GM23338 (cell line): ENCODE measurements at regions not wholly inside any gene's neighbourhood (a gene's known extent, or its start where the extent isn't known, plus 50 kb on each side); places are given as distances from the start of the nearest gene placed in this dataset.

ENCODE experiments used
- ATAC-seq: fragments of 200-7000 bp; cut with Tn5 transposase; 3 replicates; pipeline ENCODE4 v1.9.1; 2020
- DNase-seq: peaks from one replicate; pipeline ENCODE4 v3.0.0-alpha.2; 2015; ENCODE audit warnings: low spot score
- H2AFZ ChIP-seq: fragments of 200-600 bp; sonication (generic); 2 replicates; pipeline ENCODE4 v1.8.0; 2016; ENCODE audit warnings: antibody characterized with exemption, mild to moderate bottlenecking, moderate library complexity
- H3F3A ChIP-seq: fragments of 200-600 bp; sonication (generic); replicated peaks from 2 replicates; pipeline ENCODE4 v1.8.0; 2017; ENCODE audit warnings: antibody characterized with exemption, mixed run types, low read depth
- H3K27ac ChIP-seq: fragments of 200-600 bp; sonication (generic); 2 replicates; pipeline ENCODE4 v1.6.1; 2016; ENCODE audit warnings: low read depth
- H3K27me3 ChIP-seq: fragments of 200-600 bp; sonication (generic); 2 replicates; pipeline ENCODE4 v1.8.0; 2016; ENCODE audit warnings: mild to moderate bottlenecking, mixed run types, moderate library complexity; ENCODE audit not compliant: insufficient read depth
- H3K36me3 ChIP-seq: fragments of 200-600 bp; sonication (generic); 2 replicates; pipeline ENCODE4 v1.8.0; 2016; ENCODE audit warnings: mild to moderate bottlenecking; ENCODE audit not compliant: insufficient read depth
- H3K4me1 ChIP-seq: fragments of 200-600 bp; sonication (generic); 2 replicates; pipeline ENCODE4 v1.8.0; 2016; ENCODE audit warnings: mild to moderate bottlenecking, moderate library complexity; ENCODE audit not compliant: insufficient read depth
- H3K4me2 ChIP-seq: fragments of 200-600 bp; sonication (generic); 2 replicates; pipeline ENCODE4 v1.7.1; 2017; ENCODE audit warnings: mixed run types
- H3K4me3 ChIP-seq: fragments of 200-600 bp; sonication (generic); 2 replicates; pipeline ENCODE4 v1.6.1; 2016; ENCODE audit warnings: mixed run types
- H3K79me2 ChIP-seq: fragments of 200-600 bp; sonication (generic); replicated peaks from 2 replicates; pipeline ENCODE4 v1.8.0; 2017; ENCODE audit warnings: mild to moderate bottlenecking; ENCODE audit not compliant: insufficient read depth
- H3K9me2 ChIP-seq: fragments of 200-600 bp; sonication (generic); 2 replicates; pipeline ENCODE4 v1.8.0; 2017; ENCODE audit not compliant: insufficient read depth
- H4K20me1 ChIP-seq: fragments of 200-600 bp; sonication (generic); replicated peaks from 2 replicates; pipeline ENCODE4 v1.8.0; 2017; ENCODE audit warnings: mild to moderate bottlenecking; ENCODE audit not compliant: insufficient read depth
- H3K27ac Mint-ChIP-seq: 2 replicates; pipeline ENCODE4 v1.8.0; 2020; ENCODE audit warnings: inconsistent platforms, mild to moderate bottlenecking, moderate library complexity, mixed read lengths
- H3K27me3 Mint-ChIP-seq: 3 replicates; pipeline ENCODE4 v1.8.0; 2022; ENCODE audit warnings: low read depth, mild to moderate bottlenecking, moderate library complexity, mixed read lengths, inconsistent platforms; ENCODE audit not compliant: insufficient read depth, poor library complexity
- H3K36me3 Mint-ChIP-seq: 3 replicates; pipeline ENCODE4 v1.8.0; 2021; ENCODE audit warnings: low read depth, mild to moderate bottlenecking, inconsistent platforms, moderate library complexity, mixed read lengths
- H3K4me1 Mint-ChIP-seq: 3 replicates; pipeline ENCODE4 v1.8.0; 2020; ENCODE audit warnings: mild to moderate bottlenecking, inconsistent platforms, mixed read lengths
- H3K4me3 Mint-ChIP-seq: 3 replicates; pipeline ENCODE4 v1.8.0; 2021; ENCODE audit warnings: moderate library complexity, mild to moderate bottlenecking, inconsistent platforms, mixed read lengths
- H3K9me3 Mint-ChIP-seq: 3 replicates; pipeline ENCODE4 v1.8.0; 2020; ENCODE audit warnings: moderate library complexity, mild to moderate bottlenecking, inconsistent platforms, mixed read lengths
- CREB1 ChIP-seq: fragments of 250-450 bp; sonication (Bioruptor Pico); IDR thresholded peaks from 2 replicates; pipeline ENCODE4 v1.5.0; 2020; ENCODE audit warnings: low read depth, mild to moderate bottlenecking, moderate library complexity
- JUNB ChIP-seq: IDR thresholded peaks from one replicate; pipeline ENCODE4 v1.6.1; 2016; ENCODE audit warnings: antibody characterized with exemption; ENCODE audit not compliant: unreplicated experiment
- NANOG ChIP-seq: IDR thresholded peaks from 2 replicates; pipeline ENCODE4 v1.6.1; 2016; ENCODE audit warnings: antibody characterized with exemption, borderline replicate concordance
- STAT1 ChIP-seq: IDR thresholded peaks from one replicate; pipeline ENCODE4 v1.6.1; 2016; ENCODE audit warnings: antibody characterized with exemption; ENCODE audit not compliant: unreplicated experiment
- ZNF114 ChIP-seq: fragments of 250-450 bp; sonication (Bioruptor Pico); IDR thresholded peaks from 2 replicates; pipeline ENCODE4 v1.5.0; 2020; ENCODE audit warnings: mild to moderate bottlenecking, moderate library complexity
- ZNF331 ChIP-seq: fragments of 250-450 bp; sonication (Bioruptor Pico); IDR thresholded peaks from 2 replicates; pipeline ENCODE4 v1.5.0; 2020; ENCODE audit warnings: low read depth, mild to moderate bottlenecking, moderate library complexity
- TF ChIP-seq, protein P1 (sequence below): fragments of 250-450 bp; sonication (Bioruptor Pico); IDR thresholded peaks from 2 replicates; pipeline ENCODE4 v1.5.0; 2020; ENCODE audit warnings: mild to moderate bottlenecking, moderate library complexity
- TF ChIP-seq, protein P2 (sequence below), 2 experiments: fragments of 200-600 bp in 1 of 2; sonication (generic) in 1 of 2; conservative IDR thresholded peaks; 2 replicates each; pipeline versions ENCODE4 v1.5.1 to v1.6.1; 2016 to 2017; ENCODE audit warnings: antibody characterized with exemption in 2 of 2, low read depth in 2 of 2, mild to moderate bottlenecking in 2 of 2, moderate library complexity in 1 of 2
- TF ChIP-seq, protein P3 (sequence below): IDR thresholded peaks from one replicate; pipeline ENCODE4 v1.6.1; 2018; ENCODE audit warnings: antibody characterized with exemption; ENCODE audit not compliant: unreplicated experiment

DNA sequence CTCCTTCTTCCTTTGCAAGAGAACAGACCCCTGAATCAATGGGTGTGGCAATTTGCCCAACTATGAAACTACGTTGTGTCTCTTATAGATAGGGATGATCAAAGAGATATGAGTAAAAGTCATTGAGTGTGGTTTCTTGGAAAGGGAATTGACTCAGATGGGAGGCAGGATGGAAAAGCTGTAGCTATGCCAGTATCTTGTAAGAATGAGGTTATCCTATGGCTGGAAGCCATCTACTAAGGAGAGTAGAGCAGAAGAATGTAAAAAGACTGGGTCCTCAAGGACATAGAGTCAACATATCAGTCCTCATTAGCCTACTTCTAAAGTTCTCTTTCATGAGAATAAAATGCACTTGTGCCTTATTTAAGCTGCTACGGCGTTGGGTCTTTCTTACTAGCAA is 78.9 kb upstream of the POU2AF2 start (continued):
- no peak for TF ChIP-seq NANOG
- TF ChIP-seq ZNF331 (CRISPR knock-in tag): no peak
- TF ChIP-seq STAT1: no peak
- TF ChIP-seq, protein P1, sequence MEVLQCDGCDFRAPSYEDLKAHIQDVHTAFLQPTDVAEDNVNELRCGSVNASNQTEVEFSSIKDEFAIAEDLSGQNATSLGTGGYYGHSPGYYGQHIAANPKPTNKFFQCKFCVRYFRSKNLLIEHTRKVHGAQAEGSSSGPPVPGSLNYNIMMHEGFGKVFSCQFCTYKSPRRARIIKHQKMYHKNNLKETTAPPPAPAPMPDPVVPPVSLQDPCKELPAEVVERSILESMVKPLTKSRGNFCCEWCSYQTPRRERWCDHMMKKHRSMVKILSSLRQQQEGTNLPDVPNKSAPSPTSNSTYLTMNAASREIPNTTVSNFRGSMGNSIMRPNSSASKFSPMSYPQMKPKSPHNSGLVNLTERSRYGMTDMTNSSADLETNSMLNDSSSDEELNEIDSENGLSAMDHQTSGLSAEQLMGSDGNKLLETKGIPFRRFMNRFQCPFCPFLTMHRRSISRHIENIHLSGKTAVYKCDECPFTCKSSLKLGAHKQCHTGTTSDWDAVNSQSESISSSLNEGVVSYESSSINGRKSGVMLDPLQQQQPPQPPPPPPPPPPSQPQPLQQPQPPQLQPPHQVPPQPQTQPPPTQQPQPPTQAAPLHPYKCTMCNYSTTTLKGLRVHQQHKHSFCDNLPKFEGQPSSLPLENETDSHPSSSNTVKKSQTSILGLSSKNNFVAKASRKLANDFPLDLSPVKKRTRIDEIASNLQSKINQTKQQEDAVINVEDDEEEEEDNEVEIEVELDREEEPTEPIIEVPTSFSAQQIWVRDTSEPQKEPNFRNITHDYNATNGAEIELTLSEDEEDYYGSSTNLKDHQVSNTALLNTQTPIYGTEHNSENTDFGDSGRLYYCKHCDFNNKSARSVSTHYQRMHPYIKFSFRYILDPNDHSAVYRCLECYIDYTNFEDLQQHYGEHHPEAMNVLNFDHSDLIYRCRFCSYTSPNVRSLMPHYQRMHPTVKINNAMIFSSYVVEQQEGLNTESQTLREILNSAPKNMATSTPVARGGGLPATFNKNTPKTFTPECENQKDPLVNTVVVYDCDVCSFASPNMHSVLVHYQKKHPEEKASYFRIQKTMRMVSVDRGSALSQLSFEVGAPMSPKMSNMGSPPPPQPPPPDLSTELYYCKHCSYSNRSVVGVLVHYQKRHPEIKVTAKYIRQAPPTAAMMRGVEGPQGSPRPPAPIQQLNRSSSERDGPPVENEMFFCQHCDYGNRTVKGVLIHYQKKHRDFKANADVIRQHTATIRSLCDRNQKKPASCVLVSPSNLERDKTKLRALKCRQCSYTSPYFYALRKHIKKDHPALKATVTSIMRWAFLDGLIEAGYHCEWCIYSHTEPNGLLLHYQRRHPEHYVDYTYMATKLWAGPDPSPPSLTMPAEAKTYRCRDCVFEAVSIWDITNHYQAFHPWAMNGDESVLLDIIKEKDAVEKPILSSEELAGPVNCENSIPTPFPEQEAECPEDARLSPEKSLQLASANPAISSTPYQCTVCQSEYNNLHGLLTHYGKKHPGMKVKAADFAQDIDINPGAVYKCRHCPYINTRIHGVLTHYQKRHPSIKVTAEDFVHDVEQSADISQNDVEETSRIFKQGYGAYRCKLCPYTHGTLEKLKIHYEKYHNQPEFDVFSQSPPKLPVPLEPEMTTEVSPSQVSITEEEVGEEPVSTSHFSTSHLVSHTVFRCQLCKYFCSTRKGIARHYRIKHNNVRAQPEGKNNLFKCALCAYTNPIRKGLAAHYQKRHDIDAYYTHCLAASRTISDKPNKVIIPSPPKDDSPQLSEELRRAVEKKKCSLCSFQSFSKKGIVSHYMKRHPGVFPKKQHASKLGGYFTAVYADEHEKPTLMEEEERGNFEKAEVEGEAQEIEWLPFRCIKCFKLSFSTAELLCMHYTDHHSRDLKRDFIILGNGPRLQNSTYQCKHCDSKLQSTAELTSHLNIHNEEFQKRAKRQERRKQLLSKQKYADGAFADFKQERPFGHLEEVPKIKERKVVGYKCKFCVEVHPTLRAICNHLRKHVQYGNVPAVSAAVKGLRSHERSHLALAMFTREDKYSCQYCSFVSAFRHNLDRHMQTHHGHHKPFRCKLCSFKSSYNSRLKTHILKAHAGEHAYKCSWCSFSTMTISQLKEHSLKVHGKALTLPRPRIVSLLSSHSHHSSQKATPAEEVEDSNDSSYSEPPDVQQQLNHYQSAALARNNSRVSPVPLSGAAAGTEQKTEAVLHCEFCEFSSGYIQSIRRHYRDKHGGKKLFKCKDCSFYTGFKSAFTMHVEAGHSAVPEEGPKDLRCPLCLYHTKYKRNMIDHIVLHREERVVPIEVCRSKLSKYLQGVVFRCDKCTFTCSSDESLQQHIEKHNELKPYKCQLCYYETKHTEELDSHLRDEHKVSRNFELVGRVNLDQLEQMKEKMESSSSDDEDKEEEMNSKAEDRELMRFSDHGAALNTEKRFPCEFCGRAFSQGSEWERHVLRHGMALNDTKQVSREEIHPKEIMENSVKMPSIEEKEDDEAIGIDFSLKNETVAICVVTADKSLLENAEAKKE: no peak
- TF ChIP-seq CREB1 (CRISPR knock-in tag): no peak
- TF ChIP-seq ZNF114 (CRISPR knock-in tag): no peak

DNA sequence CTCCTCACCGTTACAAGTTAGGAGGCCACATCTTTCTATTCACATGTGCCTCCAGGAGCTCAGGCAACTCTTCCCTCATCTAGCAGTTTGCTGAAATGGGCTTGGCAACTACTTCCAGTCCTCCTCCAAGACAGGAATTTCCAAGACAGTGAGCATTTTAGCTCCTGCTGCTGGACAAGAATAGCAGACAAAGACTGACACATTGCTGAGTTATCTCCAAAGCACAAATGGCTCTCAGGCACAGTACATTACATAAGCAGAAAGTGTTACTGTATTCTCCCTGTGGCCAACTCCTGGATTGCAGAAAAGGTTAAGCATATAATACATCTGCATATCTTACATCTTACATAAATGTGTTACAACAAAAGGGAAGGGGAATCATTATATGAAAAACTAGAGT is 83.2 kb upstream of the POU2AF2 start:
- H3K27ac ChIP-seq: no peak overlapping the region
- Mint-ChIP-seq H3K27me3 (no peaks in the 10 kb centered on the region), H3K4me3 (no peak overlapping the region), H3K36me3 (no peaks in the 10 kb centered on the region), H3K27ac (no peak overlapping the region), H3K9me3 (no peaks in the 10 kb centered on the region), H3K4me1 (peaks cover 8% of the 10 kb centered on the region)
- H3K27me3 ChIP-seq: no peaks in the 10 kb centered on the region
- no peaks in the 10 kb centered on the region for H3F3A ChIP-seq
- H3K4me3 ChIP-seq: no peak overlapping the region
- H3K4me2 ChIP-seq: no peak overlapping the region
- no peaks in the 10 kb centered on the region for H3K36me3 ChIP-seq
- no peaks in the 10 kb centered on the region for H3K79me2 ChIP-seq
- no peak overlapping the region for H2AFZ ChIP-seq
- H4K20me1 ChIP-seq: no peaks in the 10 kb centered on the region
- ATAC-seq: no peak
- no peaks in the 10 kb centered on the region for H3K4me1 ChIP-seq
- DNase-seq: no peak
- H3K9me2 ChIP-seq: peaks cover 3% of the 10 kb centered on the region; the same call in 1 of the 2 replicates
- TF ChIP-seq, protein P2, sequence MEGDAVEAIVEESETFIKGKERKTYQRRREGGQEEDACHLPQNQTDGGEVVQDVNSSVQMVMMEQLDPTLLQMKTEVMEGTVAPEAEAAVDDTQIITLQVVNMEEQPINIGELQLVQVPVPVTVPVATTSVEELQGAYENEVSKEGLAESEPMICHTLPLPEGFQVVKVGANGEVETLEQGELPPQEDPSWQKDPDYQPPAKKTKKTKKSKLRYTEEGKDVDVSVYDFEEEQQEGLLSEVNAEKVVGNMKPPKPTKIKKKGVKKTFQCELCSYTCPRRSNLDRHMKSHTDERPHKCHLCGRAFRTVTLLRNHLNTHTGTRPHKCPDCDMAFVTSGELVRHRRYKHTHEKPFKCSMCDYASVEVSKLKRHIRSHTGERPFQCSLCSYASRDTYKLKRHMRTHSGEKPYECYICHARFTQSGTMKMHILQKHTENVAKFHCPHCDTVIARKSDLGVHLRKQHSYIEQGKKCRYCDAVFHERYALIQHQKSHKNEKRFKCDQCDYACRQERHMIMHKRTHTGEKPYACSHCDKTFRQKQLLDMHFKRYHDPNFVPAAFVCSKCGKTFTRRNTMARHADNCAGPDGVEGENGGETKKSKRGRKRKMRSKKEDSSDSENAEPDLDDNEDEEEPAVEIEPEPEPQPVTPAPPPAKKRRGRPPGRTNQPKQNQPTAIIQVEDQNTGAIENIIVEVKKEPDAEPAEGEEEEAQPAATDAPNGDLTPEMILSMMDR (conservative IDR thresholded peaks at IDR 0.05; ENCODE audit: low read depth in 2 of 2): no peak
- no peak for TF ChIP-seq JUNB
- no peak for TF ChIP-seq CREB1 (CRISPR knock-in tag)
- TF ChIP-seq, protein P3, sequence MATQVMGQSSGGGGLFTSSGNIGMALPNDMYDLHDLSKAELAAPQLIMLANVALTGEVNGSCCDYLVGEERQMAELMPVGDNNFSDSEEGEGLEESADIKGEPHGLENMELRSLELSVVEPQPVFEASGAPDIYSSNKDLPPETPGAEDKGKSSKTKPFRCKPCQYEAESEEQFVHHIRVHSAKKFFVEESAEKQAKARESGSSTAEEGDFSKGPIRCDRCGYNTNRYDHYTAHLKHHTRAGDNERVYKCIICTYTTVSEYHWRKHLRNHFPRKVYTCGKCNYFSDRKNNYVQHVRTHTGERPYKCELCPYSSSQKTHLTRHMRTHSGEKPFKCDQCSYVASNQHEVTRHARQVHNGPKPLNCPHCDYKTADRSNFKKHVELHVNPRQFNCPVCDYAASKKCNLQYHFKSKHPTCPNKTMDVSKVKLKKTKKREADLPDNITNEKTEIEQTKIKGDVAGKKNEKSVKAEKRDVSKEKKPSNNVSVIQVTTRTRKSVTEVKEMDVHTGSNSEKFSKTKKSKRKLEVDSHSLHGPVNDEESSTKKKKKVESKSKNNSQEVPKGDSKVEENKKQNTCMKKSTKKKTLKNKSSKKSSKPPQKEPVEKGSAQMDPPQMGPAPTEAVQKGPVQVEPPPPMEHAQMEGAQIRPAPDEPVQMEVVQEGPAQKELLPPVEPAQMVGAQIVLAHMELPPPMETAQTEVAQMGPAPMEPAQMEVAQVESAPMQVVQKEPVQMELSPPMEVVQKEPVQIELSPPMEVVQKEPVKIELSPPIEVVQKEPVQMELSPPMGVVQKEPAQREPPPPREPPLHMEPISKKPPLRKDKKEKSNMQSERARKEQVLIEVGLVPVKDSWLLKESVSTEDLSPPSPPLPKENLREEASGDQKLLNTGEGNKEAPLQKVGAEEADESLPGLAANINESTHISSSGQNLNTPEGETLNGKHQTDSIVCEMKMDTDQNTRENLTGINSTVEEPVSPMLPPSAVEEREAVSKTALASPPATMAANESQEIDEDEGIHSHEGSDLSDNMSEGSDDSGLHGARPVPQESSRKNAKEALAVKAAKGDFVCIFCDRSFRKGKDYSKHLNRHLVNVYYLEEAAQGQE: no peak
